Right forelimb (tissue), 1 donor: ENCODE measurements at regions not wholly inside any gene's neighbourhood (a gene's known extent, or its start where the extent isn't known, plus 50 kb on each side); places are given as distances from the start of the nearest gene placed in this dataset.

Source experiments
- DNase-seq: peaks from one replicate; pipeline ENCODE4 v3.0.0-alpha.2; 2018

DNA sequence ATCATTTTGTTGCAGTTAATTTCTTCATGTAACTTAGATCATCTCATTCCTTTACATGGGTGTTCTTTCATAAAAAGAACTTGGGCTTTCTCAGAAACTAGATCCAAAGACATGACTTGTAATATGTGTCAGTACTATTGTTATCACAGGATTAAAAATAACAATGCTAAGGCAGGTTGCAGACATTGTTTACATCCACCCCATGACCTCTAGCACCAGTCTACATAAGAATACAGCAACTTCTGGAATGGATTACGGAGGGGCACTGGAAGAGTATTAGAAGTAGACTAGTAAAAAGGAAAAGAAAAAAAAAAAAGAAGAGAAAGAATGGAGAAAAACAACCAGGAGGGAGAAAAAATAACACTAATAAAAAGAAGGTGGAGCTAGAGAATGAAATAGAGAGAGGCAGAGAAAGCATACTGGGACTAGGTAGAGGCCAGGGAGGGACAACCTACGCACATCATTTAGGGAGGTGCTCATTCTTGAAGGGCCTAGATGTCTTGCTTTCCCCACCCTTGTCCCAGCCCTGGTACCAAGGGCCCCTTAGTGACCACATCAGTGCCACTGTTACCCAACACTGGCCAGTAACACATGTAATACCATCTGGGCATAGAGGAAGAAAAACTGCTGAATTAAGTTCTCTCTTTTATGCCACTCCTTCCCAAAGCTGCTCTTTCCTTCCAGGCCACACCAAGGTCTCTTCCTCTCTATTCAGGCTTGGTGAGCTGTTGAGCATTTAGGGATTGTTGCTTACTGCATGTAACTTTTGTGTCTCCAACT is 70.6 kb upstream of the KLF7 start:
- no peak for DNase-seq

- no peak for DNase-seq
These were observed 73.3 kb upstream of the KLF7 start for GRCh38 chr2:207238831-207239701.

GRCh38 chr2:207239754-207240494 is 74.2 kb upstream of the KLF7 start:
- no peak for DNase-seq

GRCh38 chr2:207240649-207241048 is 74.9 kb upstream of the KLF7 start:
- DNase-seq, result no peak

- no peak for DNase-seq
These were observed 75.5 kb upstream of the KLF7 start for GRCh38 chr2:207241198-207241597.

DNA sequence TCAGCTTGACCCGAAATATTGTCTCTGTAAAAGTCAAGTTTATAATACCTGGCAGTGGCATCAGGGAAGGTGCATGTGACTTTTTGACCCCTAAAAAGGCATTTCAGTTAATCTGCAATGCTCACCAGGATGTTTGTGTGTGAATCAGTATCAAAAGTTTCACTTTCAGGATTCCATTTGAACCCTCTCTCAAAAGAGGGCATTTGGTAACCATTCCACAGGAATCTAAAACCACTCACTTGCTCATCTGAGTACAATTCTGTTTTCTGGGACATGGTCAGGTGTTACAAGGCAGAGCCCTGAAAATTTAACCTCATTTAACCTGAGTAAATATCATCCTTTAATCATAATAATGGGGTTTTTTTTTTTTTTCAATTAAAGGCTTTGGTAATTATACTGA is 77.9 kb upstream of the KLF7 start:
- DNase-seq, result no peak

DNA sequence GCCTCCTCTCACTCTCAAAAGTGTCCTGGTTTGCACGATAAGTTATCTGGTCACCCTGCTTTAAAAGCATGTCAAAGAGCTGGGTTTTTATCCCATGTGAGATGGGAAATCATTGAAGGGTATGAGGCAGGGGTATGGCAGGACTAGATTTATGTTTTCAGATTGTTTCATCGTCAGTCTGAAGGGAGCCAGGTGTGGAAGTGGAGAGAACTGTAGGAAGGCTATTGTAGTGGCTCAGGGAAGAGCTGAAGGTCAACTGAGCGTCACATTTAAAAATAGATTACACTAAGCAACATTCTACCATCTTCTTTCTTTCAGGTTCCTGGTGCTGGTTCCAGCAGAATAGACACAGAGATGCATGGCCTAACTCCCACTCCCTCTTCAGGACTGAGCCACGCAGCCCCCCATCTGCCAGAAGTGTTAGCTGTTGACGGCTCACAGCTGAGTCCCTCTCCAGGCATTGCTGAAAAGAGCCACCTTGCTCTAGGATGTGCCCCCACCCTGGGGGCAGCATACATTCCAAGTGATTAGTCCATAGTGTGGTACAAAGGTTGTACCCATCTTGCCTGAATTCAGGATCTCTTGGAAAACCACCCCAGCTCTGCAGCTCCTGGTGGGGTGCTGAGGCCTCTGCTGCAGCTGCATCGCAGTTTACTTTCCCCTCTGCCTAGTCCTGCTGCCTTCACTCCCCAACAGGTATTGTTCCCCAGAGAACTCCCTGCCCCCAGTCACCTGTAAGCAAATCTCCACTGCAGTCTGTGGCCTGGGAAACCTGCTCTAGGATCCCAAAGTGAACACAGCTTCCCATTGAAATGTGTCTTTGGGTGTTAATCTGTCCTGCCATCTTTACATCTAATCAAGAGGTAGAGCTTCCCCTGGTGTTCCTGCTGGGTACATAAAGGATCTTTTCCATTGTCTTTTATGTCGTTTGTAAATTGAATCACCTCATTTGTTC is 79.5 kb upstream of the KLF7 start:
- no peak for DNase-seq

DNA sequence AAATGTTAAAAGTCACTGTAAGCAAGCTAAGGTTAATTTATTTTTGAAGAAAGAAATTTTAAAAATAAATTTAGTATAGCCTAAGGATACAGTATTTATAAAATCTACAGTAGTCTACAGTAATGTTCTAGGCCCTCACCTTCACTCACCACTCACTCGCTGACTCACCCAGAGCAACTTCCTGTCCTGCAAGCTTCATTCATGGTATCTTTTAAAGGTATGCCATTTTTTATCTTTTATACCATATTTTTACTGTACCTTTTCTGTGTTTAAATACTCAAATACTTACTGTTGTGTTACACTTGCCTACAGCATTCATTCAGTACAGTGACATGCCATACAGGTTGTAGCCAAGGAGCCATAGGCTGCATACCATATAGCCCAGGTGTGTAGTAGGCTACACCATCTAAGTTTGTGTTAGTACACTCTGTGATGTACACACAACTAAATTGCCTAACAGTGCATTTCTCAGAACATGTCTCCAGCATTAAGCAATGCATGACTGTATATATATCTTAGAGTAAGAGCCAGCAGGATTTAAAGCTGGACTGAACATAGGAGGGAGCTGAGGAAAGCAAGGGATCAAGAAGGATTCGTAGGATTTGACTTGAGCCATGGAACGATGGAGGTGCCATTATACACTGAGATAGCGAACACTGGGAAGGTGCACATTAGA is 83.1 kb upstream of the KLF7 start:
- DNase-seq, result no peak

- no peak for DNase-seq
These were observed 85.3 kb upstream of the KLF7 start for GRCh38 chr2:207251022-207251421.

DNA sequence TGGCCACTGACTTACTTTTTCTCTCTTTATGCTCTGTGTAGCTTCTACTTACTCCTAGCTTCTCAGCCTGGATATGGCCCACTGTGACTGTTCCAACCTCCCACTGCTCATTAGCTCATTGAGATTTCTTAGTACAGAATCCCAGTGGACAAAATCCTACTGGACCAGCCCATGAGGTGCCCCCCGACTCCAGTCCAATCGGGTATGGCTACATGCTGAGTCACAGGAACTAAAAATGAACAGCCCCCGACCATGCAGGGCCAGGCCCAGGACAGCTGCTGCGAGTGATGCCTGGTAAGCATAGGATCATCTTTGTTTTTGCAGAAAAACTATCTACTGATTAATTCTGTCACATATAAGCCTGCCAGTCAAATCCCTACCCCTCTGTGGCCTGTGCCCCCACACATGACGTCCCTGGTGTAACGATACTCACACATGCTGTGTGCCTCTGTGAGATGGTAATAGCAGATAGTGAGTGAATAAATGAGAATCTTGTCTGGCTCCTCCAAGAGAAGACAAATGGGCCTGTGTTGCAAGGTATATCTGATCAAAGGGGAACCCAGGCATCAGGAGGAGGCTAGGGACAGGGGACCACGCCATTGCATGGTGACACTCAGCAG is 85.9 kb upstream of the KLF7 start:
- DNase-seq, result no peak

- no peak for DNase-seq
These were observed 86.7 kb upstream of the KLF7 start for GRCh38 chr2:207252416-207252815.

DNA sequence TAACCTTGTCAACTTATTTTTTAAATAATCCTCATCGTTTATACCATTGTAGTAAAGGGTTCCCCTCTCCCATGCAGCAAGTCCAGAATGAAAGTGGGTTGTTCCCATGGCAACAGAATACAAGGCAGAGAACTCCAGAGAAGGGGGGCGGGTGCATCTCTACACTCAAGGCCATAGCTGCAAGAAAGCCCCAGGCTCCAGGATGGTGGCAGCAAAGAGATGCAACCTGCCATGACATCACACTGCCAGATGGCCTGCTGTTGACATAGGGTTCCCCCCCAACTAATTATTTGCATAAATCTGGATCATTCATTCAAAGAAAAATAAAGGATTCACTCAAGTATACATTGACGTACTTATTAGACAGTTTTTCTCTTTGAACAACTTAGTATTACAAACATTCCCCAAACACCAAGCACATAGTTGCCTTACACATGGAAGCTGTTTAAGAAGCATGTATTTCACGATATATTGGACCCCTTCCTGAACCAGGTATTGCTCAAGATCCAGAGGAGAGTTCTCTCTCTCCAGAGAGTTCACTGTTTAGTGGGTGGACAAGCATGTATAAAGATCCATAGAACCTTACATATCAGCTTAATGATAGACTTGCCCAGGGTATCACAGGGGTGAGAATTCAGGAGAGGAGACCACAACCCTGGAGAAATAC is 87.4 kb upstream of the KLF7 start:
- DNase-seq, result no peak

- DNase-seq, result no peak
These were observed 88.1 kb upstream of the KLF7 start for GRCh38 chr2:207253666-207254345.

DNA sequence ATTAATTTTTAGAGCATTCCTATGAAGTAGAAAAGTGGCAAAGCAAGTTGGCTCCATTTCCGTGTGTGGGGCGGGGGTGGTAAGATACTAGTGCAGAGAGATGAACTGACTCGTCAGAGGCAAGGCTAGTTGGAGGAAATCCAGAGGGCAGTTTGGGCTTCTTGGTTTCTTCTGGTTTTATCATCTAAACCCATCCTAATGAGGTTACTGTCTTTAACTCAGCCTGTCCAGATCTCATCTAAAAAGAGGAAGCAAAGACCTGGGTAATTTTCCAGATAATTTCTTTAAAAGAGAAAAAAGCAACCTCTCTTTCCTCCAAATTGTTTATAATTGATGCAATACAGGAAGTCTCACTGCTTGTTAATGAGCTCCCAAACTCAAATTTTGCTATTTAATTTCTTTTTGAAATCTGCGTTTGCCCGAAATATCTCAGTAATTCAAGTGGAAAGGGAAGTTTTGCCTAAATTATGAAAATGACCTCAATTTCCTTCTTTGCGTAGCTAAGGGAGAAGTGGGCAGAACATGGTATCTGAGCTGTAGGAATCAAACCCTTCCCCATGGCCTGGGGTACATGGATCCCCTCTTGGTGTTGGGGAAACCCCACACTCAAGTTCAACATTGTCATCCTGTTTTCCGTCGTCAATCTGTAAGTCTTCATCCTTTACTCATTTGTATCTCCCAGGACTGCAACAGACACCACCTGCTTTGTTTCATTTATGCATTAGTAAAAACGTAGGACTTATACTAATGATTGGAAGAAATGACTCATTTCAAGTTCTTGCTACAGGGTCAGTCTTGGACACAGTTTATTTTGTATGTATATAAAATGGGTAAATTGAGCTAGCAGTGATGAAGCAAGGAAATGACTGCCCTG is 89.1 kb upstream of the KLF7 start:
- no peak for DNase-seq

DNA sequence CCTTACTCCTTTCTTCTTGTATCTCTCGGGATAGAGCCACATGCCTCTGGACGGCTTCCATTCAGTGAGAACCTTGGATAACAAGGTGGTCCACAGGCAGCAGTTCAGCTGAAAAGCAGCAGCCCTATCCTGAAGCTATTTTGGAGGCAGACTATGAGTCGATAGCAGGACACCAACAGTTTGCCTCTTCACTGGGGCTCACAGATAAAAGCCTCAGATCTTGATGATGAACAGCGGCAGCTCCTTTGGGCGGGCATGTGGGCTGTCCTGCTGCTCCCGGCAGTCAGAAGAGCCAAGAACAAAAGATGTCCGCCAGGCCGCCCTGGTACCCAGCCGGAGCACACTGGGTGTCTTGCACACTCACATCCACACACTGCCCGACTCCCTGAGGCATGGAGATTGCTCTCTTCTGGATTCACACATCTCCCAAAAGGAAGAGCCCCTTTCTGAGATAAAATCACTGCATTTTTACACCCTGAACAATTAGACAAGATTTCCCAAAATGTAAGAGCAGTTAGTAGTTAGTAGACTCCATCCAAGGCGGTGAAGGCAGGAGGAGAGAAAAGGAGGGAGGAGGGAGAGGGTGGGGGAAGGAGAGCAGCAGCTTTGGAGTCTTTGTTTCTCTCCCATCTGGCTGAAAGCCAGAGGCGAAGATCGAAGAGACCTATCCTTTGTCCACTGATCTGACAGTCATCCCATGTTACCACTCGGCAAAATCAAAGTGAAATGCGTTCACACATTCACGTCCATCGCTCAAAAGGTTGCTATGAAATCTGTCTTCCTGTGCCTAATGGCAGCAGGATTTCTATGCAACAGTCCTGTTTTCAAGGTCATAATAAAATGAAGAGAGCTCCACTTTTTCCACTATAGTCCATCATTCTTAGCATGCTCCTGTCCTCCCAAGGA is 90.1 kb upstream of the KLF7 start:
- no peak for DNase-seq

DNA sequence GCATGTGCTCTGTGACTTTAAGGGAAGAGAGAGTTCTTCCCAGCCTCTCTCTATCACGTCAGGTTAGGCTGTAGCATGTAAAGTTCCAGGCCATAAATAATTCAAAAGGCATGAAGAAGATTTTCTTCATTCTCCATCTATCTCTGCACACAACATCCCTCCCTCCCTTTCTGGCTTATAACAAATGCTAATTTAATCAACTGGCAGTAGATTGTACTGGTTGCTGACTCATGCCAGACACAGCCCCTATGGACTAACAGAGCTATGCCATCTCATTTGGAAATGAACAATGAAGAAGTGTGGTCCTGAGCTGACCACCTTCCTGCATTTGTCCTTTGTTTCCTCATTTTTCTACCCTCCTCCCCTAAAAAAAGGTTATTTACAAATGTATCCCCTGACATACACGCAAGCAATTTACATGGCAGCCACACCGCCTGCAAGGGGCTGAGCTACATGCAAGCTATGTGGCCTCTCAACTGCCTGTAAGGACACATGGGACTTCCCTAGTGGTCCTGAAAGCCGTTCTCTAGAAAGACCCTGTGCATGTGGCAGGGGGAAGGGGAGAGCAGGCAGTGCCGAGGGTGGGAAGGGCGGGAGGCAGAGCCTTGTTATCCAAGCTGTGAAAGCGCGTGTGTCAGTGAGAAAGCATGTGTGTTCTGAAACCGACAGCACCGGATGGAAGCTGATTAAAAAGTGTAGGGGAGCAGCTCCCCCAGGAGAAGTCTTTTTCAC is 90.9 kb upstream of the KLF7 start:
- no peak for DNase-seq
